ENCODE measurements at regions not wholly inside any gene's neighbourhood (a gene's known extent, or its start where the extent isn't known, plus 50 kb on each side); places are given as distances from the start of the nearest gene placed in this dataset.
"Not testable (repeated sequence)": the region's sequence is repeated elsewhere in the genome, so short reads cannot be mapped to it uniquely, and the experiment has no call there.

GRCh38 chr3:125681146-125681545 lies 85.8 kb upstream of the OSBPL11 start:
- no peaks in the 10 kb centered on the region for H3K4me1 ChIP-seq (ENCODE audit: insufficient read depth, low read length, poor library complexity, severe bottlenecking)
- POLR2A ChIA-PET (ENCODE audit: low non-redundant PET): no interaction called here
- TF ChIP-seq CTCF (conservative IDR thresholded peaks at IDR 0.05; ENCODE audit: low read depth, low read length) (no peak), EZH2 (IDR thresholded peaks at IDR 0.05; ENCODE audit: borderline replicate concordance, low read depth, low read length, poor library complexity, severe bottlenecking) (no peak)
- H3K27me3 ChIP-seq (replicated peaks; ENCODE audit: insufficient read depth, low read depth, low read length, poor library complexity): no peaks in the 10 kb centered on the region
- BruUV-seq (replicated peaks): no TSS peak
- no peak overlapping the region for H3K4me3 ChIP-seq (ENCODE audit: low read depth, low read length, poor library complexity, severe bottlenecking)
- H3K9me3 ChIP-seq (ENCODE audit: low read depth, low read length, poor library complexity, severe bottlenecking): no peaks in the 10 kb centered on the region
- intact Hi-C loops (cut with micrococcal nuclease; ENCODE audit: unreplicated experiment): no loop called here
- no peak overlapping the region for H3K27ac ChIP-seq (ENCODE audit: low read depth, low read length, poor library complexity, severe bottlenecking)
- CTCF ChIA-PET: no interaction called here
- no peaks in the 10 kb centered on the region for H3K36me3 ChIP-seq (ENCODE audit: insufficient read depth, low read length, poor library complexity, severe bottlenecking)
- no peak for DNase-seq (ENCODE audit: low spot score)

GRCh38 chr3:125681906-125682305 lies 86.6 kb upstream of the OSBPL11 start:
- H3K36me3 ChIP-seq (ENCODE audit: insufficient read depth, low read length, poor library complexity, severe bottlenecking); BruUV-seq (replicated peaks); H3K9me3 ChIP-seq (ENCODE audit: low read depth, low read length, poor library complexity, severe bottlenecking); intact Hi-C loops (cut with micrococcal nuclease; ENCODE audit: unreplicated experiment); POLR2A ChIA-PET (ENCODE audit: low non-redundant PET); H3K27me3 ChIP-seq (replicated peaks; ENCODE audit: insufficient read depth, low read depth, low read length, poor library complexity); H3K4me3 ChIP-seq (ENCODE audit: low read depth, low read length, poor library complexity, severe bottlenecking); H3K4me1 ChIP-seq (ENCODE audit: insufficient read depth, low read length, poor library complexity, severe bottlenecking); CTCF ChIA-PET; DNase-seq (ENCODE audit: low spot score); H3K27ac ChIP-seq (ENCODE audit: low read depth, low read length, poor library complexity, severe bottlenecking): not testable (repeated sequence)

GRCh38 chr3:125682610-125683009 lies 87.3 kb upstream of the OSBPL11 start:
- POLR2A ChIA-PET (ENCODE audit: low non-redundant PET); CTCF ChIA-PET; DNase-seq (ENCODE audit: low spot score); H3K4me1 ChIP-seq (ENCODE audit: insufficient read depth, low read length, poor library complexity, severe bottlenecking); H3K9me3 ChIP-seq (ENCODE audit: low read depth, low read length, poor library complexity, severe bottlenecking); H3K4me3 ChIP-seq (ENCODE audit: low read depth, low read length, poor library complexity, severe bottlenecking); BruUV-seq (replicated peaks); intact Hi-C loops (cut with micrococcal nuclease; ENCODE audit: unreplicated experiment); H3K27me3 ChIP-seq (replicated peaks; ENCODE audit: insufficient read depth, low read depth, low read length, poor library complexity); H3K27ac ChIP-seq (ENCODE audit: low read depth, low read length, poor library complexity, severe bottlenecking); H3K36me3 ChIP-seq (ENCODE audit: insufficient read depth, low read length, poor library complexity, severe bottlenecking): not testable (repeated sequence)

GRCh38 chr3:125683067-125683829 lies 88.0 kb upstream of the OSBPL11 start:
- no peak for TF ChIP-seq CTCF (conservative IDR thresholded peaks at IDR 0.05; ENCODE audit: low read depth, low read length)
- TF ChIP-seq EZH2 (IDR thresholded peaks at IDR 0.05; ENCODE audit: borderline replicate concordance, low read depth, low read length, poor library complexity, severe bottlenecking): no peak
- Histone ChIP-seq H3K4me3 (ENCODE audit: low read depth, low read length, poor library complexity, severe bottlenecking) (no peak overlapping the region), H3K27me3 (replicated peaks; ENCODE audit: insufficient read depth, low read depth, low read length, poor library complexity) (no peaks in the 10 kb centered on the region), H3K9me3 (ENCODE audit: low read depth, low read length, poor library complexity, severe bottlenecking) (no peaks in the 10 kb centered on the region), H3K4me1 (ENCODE audit: insufficient read depth, low read length, poor library complexity, severe bottlenecking) (no peaks in the 10 kb centered on the region), H3K27ac (ENCODE audit: low read depth, low read length, poor library complexity, severe bottlenecking) (no peak overlapping the region), H3K36me3 (ENCODE audit: insufficient read depth, low read length, poor library complexity, severe bottlenecking) (no peaks in the 10 kb centered on the region)
- DNase-seq (ENCODE audit: low spot score): no peak
- ChIA-PET POLR2A (ENCODE audit: low non-redundant PET) (no interaction called here), CTCF (no interaction called here)
- no TSS peak for BruUV-seq (replicated peaks)
- intact Hi-C loops (cut with micrococcal nuclease; ENCODE audit: unreplicated experiment): no loop called here

All from A673 (cell line).